ENCODE measurements at regions not wholly inside any gene's neighbourhood (a gene's known extent, or its start where the extent isn't known, plus 50 kb on each side); places are given as distances from the start of the nearest gene placed in this dataset.

DNA sequence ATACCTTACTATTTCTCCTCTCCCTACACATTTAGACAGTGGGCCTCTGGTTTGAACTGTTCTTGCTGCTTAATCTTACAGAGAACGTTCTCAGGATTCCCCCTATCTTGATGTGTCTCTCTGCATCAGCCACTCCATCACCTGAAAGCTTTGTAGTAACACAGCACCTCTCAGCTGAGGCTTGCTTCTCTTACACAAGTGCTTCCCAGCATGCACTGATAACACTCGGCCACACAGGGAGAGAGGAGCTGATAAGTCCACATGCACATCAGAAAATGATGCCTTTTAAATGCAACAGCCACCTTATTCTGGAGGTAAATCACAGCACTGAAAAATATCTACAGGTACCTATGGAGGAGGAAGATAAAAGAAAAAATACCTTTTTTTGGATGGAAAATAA lies 192.2 kb upstream of the TSHZ3 start:
- TF ChIP-seq POLR2AphosphoS5 (IDR thresholded peaks at IDR 0.05), result no peak
- TF ChIP-seq, protein P1, sequence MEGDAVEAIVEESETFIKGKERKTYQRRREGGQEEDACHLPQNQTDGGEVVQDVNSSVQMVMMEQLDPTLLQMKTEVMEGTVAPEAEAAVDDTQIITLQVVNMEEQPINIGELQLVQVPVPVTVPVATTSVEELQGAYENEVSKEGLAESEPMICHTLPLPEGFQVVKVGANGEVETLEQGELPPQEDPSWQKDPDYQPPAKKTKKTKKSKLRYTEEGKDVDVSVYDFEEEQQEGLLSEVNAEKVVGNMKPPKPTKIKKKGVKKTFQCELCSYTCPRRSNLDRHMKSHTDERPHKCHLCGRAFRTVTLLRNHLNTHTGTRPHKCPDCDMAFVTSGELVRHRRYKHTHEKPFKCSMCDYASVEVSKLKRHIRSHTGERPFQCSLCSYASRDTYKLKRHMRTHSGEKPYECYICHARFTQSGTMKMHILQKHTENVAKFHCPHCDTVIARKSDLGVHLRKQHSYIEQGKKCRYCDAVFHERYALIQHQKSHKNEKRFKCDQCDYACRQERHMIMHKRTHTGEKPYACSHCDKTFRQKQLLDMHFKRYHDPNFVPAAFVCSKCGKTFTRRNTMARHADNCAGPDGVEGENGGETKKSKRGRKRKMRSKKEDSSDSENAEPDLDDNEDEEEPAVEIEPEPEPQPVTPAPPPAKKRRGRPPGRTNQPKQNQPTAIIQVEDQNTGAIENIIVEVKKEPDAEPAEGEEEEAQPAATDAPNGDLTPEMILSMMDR (IDR thresholded peaks at IDR 0.05), result no peak

All from esophagus muscularis mucosa (tissue), 3 donors.